ENCODE measurements at regions not wholly inside any gene's neighbourhood (a gene's known extent, or its start where the extent isn't known, plus 50 kb on each side); places are given as distances from the start of the nearest gene placed in this dataset.

- no peak for ATAC-seq (ENCODE audit: low read depth in 2 of 2)
- Histone ChIP-seq H3K36me3 (ENCODE audit: control insufficient read depth, insufficient read depth, low read length) (no peaks in the 10 kb centered on the region), H3K9me3 (ENCODE audit: control insufficient read depth in 2 of 2, low read length in 2 of 2) (no peaks in the 10 kb centered on the region), H3K27ac (ENCODE audit: insufficient read depth, low read length, poor library complexity, severe bottlenecking) (no peak overlapping the region), H3K4me3 (ENCODE audit: low read depth, low read length) (no peak overlapping the region), H3K4me1 (ENCODE audit: control insufficient read depth, insufficient read depth, low read length, poor library complexity, severe bottlenecking) (no peaks in the 10 kb centered on the region), H3K27me3 (ENCODE audit: control insufficient read depth, insufficient read depth, low read length) (peaks cover 2% of the 10 kb centered on the region)
- Mint-ChIP-seq H3K36me3 (no peaks in the 10 kb centered on the region), H3K4me3 (no peak overlapping the region), H3K27me3 (no peaks in the 10 kb centered on the region), H3K9me3 (peaks cover 0 to 7% (median 3%) of the 10 kb centered on the region in 7 donors), H3K4me1 (peaks cover 0 to 12% (median 3%) of the 10 kb centered on the region in 4 donors), H3K27ac (no peak overlapping the region)
- no peak for DNase-seq
These were observed 220.8 kb upstream of the SLC24A2 start for GRCh38 chr9:20009606-20010005.

GRCh38 chr9:20002011-20002410, 213.2 kb upstream of the SLC24A2 start:
- Mint-ChIP-seq H3K36me3 (no peaks in the 10 kb centered on the region), H3K9me3 (peaks cover 0 to 6% (median 2%) of the 10 kb centered on the region in 7 donors), H3K27me3 (no peaks in the 10 kb centered on the region), H3K4me3 (no peak overlapping the region), H3K4me1 (peaks cover 4 to 23% (median 18%) of the 10 kb centered on the region in 4 donors), H3K27ac (no peak overlapping the region)
- no peak for DNase-seq
- Histone ChIP-seq H3K9me3 (ENCODE audit: control insufficient read depth in 2 of 2, low read length in 2 of 2) (no peaks in the 10 kb centered on the region), H3K27me3 (ENCODE audit: control insufficient read depth, insufficient read depth, low read length) (peaks cover 2% of the 10 kb centered on the region), H3K4me1 (ENCODE audit: control insufficient read depth, insufficient read depth, low read length, poor library complexity, severe bottlenecking) (no peaks in the 10 kb centered on the region), H3K4me3 (ENCODE audit: low read depth, low read length) (no peak overlapping the region), H3K36me3 (ENCODE audit: control insufficient read depth, insufficient read depth, low read length) (no peaks in the 10 kb centered on the region), H3K27ac (ENCODE audit: insufficient read depth, low read length, poor library complexity, severe bottlenecking) (no peak overlapping the region)
- ATAC-seq (ENCODE audit: low read depth in 2 of 2) = no peak

- no peak overlapping the region for H3K27ac Mint-ChIP-seq
- H3K36me3 Mint-ChIP-seq = no peaks in the 10 kb centered on the region
- H3K4me1 ChIP-seq (ENCODE audit: control insufficient read depth, insufficient read depth, low read length, poor library complexity, severe bottlenecking) = no peaks in the 10 kb centered on the region
- H3K9me3 ChIP-seq (ENCODE audit: control insufficient read depth in 2 of 2, low read length in 2 of 2) = no peaks in the 10 kb centered on the region
- no peak overlapping the region for H3K4me3 ChIP-seq (ENCODE audit: low read depth, low read length)
- no peaks in the 10 kb centered on the region for H3K27me3 ChIP-seq (ENCODE audit: control insufficient read depth, insufficient read depth, low read length)
- no peak overlapping the region for H3K27ac ChIP-seq (ENCODE audit: insufficient read depth, low read length, poor library complexity, severe bottlenecking)
- peaks cover 0 to 8% (median 4%) of the 10 kb centered on the region in 7 donors for H3K9me3 Mint-ChIP-seq
- DNase-seq (no peak), ATAC-seq (ENCODE audit: low read depth in 2 of 2) (no peak)
- H3K4me3 Mint-ChIP-seq = no peak overlapping the region
- H3K36me3 ChIP-seq (ENCODE audit: control insufficient read depth, insufficient read depth, low read length) = no peaks in the 10 kb centered on the region
- peaks cover 4 to 25% (median 18%) of the 10 kb centered on the region in 4 donors for H3K4me1 Mint-ChIP-seq
- H3K27me3 Mint-ChIP-seq = no peaks in the 10 kb centered on the region
These were observed 212.2 kb upstream of the SLC24A2 start for GRCh38 chr9:20001058-20001457.

- Mint-ChIP-seq H3K9me3 (peaks cover 0 to 8% (median 4%) of the 10 kb centered on the region in 7 donors), H3K36me3 (no peaks in the 10 kb centered on the region), H3K27me3 (no peaks in the 10 kb centered on the region), H3K4me3 (no peak overlapping the region), H3K27ac (peak overlapping the region in 2 of 3 donors; percentile 44 to 55), H3K4me1 (peaks cover 14 to 31% (median 22%) of the 10 kb centered on the region in 4 donors)
- Histone ChIP-seq H3K9me3 (ENCODE audit: control insufficient read depth in 2 of 2, low read length in 2 of 2) (no peaks in the 10 kb centered on the region), H3K27me3 (ENCODE audit: control insufficient read depth, insufficient read depth, low read length) (no peaks in the 10 kb centered on the region), H3K4me1 (ENCODE audit: control insufficient read depth, insufficient read depth, low read length, poor library complexity, severe bottlenecking) (no peaks in the 10 kb centered on the region), H3K36me3 (ENCODE audit: control insufficient read depth, insufficient read depth, low read length) (no peaks in the 10 kb centered on the region), H3K4me3 (ENCODE audit: low read depth, low read length) (no peak overlapping the region), H3K27ac (ENCODE audit: insufficient read depth, low read length, poor library complexity, severe bottlenecking) (no peak overlapping the region)
- ATAC-seq (ENCODE audit: low read depth in 2 of 2) (peak; percentile 67 to 86), DNase-seq (peak in 2 of 3 donors; percentile 6 to 82)
These were observed 210.7 kb upstream of the SLC24A2 start for GRCh38 chr9:19999491-20000057.

- H3K4me3 Mint-ChIP-seq = no peak overlapping the region
- H3K4me1 Mint-ChIP-seq = peaks cover 14 to 31% (median 22%) of the 10 kb centered on the region in 4 donors
- H3K36me3 Mint-ChIP-seq = no peaks in the 10 kb centered on the region
These were observed 210.1 kb upstream of the SLC24A2 start for GRCh38 chr9:19998823-19999455.

GRCh38 chr9:19998153-19998552, 209.3 kb upstream of the SLC24A2 start:
- peak overlapping the region in 1 of 3 donors; percentile 63 for H3K27ac Mint-ChIP-seq
- H3K4me3 Mint-ChIP-seq = no peak overlapping the region

More at GRCh38 chr9:19998823-19999455, 210.1 kb upstream of the SLC24A2 start:
- no peaks in the 10 kb centered on the region for H3K27me3 Mint-ChIP-seq
- H3K36me3 ChIP-seq (ENCODE audit: control insufficient read depth, insufficient read depth, low read length) = no peaks in the 10 kb centered on the region
- peak overlapping the region in 2 of 3 donors; percentile 44 to 75 for H3K27ac Mint-ChIP-seq
- no peak overlapping the region for H3K27ac ChIP-seq (ENCODE audit: insufficient read depth, low read length, poor library complexity, severe bottlenecking)
- ATAC-seq (ENCODE audit: low read depth in 2 of 2) = no peak
- no peaks in the 10 kb centered on the region for H3K27me3 ChIP-seq (ENCODE audit: control insufficient read depth, insufficient read depth, low read length)
- H3K9me3 Mint-ChIP-seq = peaks cover 0 to 8% (median 4%) of the 10 kb centered on the region in 7 donors
- H3K9me3 ChIP-seq (ENCODE audit: control insufficient read depth in 2 of 2, low read length in 2 of 2) = no peaks in the 10 kb centered on the region
- DNase-seq = no peak
- no peaks in the 10 kb centered on the region for H3K4me1 ChIP-seq (ENCODE audit: control insufficient read depth, insufficient read depth, low read length, poor library complexity, severe bottlenecking)
- H3K4me3 ChIP-seq (ENCODE audit: low read depth, low read length) = no peak overlapping the region

GRCh38 chr9:19995619-19996018, 206.8 kb upstream of the SLC24A2 start:
- peak in 1 of 3 donors; percentile 46 for DNase-seq

More at GRCh38 chr9:19998153-19998552, 209.3 kb upstream of the SLC24A2 start:
- H3K4me1 Mint-ChIP-seq = peaks cover 14 to 31% (median 24%) of the 10 kb centered on the region in 4 donors
- DNase-seq = peak in 1 of 3 donors; percentile 56
- H3K4me1 ChIP-seq (ENCODE audit: control insufficient read depth, insufficient read depth, low read length, poor library complexity, severe bottlenecking) = no peaks in the 10 kb centered on the region
- H3K4me3 ChIP-seq (ENCODE audit: low read depth, low read length) = no peak overlapping the region
- H3K27me3 ChIP-seq (ENCODE audit: control insufficient read depth, insufficient read depth, low read length) = no peaks in the 10 kb centered on the region
- H3K36me3 Mint-ChIP-seq = no peaks in the 10 kb centered on the region
- no peak overlapping the region for H3K27ac ChIP-seq (ENCODE audit: insufficient read depth, low read length, poor library complexity, severe bottlenecking)
- no peaks in the 10 kb centered on the region for H3K36me3 ChIP-seq (ENCODE audit: control insufficient read depth, insufficient read depth, low read length)
- peaks cover 0 to 8% (median 4%) of the 10 kb centered on the region in 7 donors for H3K9me3 Mint-ChIP-seq
- H3K27me3 Mint-ChIP-seq = no peaks in the 10 kb centered on the region
- H3K9me3 ChIP-seq (ENCODE audit: control insufficient read depth in 2 of 2, low read length in 2 of 2) = no peaks in the 10 kb centered on the region
- ATAC-seq (ENCODE audit: low read depth in 2 of 2) = no peak

More at GRCh38 chr9:19995619-19996018, 206.8 kb upstream of the SLC24A2 start:
- H3K27me3 ChIP-seq (ENCODE audit: control insufficient read depth, insufficient read depth, low read length) = no peaks in the 10 kb centered on the region
- peaks cover 14 to 31% (median 25%) of the 10 kb centered on the region in 4 donors for H3K4me1 Mint-ChIP-seq
- H3K4me3 ChIP-seq (ENCODE audit: low read depth, low read length) = no peak overlapping the region
- H3K9me3 Mint-ChIP-seq = peaks cover 0 to 8% (median 4%) of the 10 kb centered on the region in 7 donors
- H3K36me3 Mint-ChIP-seq = no peaks in the 10 kb centered on the region
- H3K27ac ChIP-seq (ENCODE audit: insufficient read depth, low read length, poor library complexity, severe bottlenecking) = no peak overlapping the region
- H3K27me3 Mint-ChIP-seq = no peaks in the 10 kb centered on the region
- H3K4me1 ChIP-seq (ENCODE audit: control insufficient read depth, insufficient read depth, low read length, poor library complexity, severe bottlenecking) = no peaks in the 10 kb centered on the region
- H3K9me3 ChIP-seq (ENCODE audit: control insufficient read depth in 2 of 2, low read length in 2 of 2) = no peaks in the 10 kb centered on the region
- no peak for ATAC-seq (ENCODE audit: low read depth in 2 of 2)
- H3K4me3 Mint-ChIP-seq = no peak overlapping the region
- H3K27ac Mint-ChIP-seq = no peak overlapping the region
- no peaks in the 10 kb centered on the region for H3K36me3 ChIP-seq (ENCODE audit: control insufficient read depth, insufficient read depth, low read length)
